OCI-LY7 (cell line): ENCODE measurements at regions not wholly inside any gene's neighbourhood (a gene's known extent, or its start where the extent isn't known, plus 50 kb on each side); places are given as distances from the start of the nearest gene placed in this dataset.

Source experiments
- BruUV-seq: library from RNA; stranded (reverse); fragments of 400-500 nt; replicated peaks from 2 replicates; lab custom pipeline; 2021; lab: Mats Ljungman, UMichigan
- CTCF ChIA-PET: fragments of 300-600 bp; sonication (Branson Sonifier 250); formaldehyde crosslinking; loops from one replicate; lab custom pipeline; 2022; ENCODE audit warnings: antibody characterized with exemption; ENCODE audit not compliant: unreplicated experiment; lab: Charles Lee
- POLR2A ChIA-PET: fragments of 300-600 bp; sonication (Branson Sonifier 250); formaldehyde crosslinking; loops from one replicate; lab custom pipeline; 2022; ENCODE audit warnings: antibody characterized with exemption; lab: Charles Lee
- DNase-seq: peaks from one replicate; pipeline ENCODE4 v3.0.0-alpha.2; 2015; ENCODE audit warnings: low spot score
- H2AFZ ChIP-seq: fragments of 200-600 bp; sonication (generic), shearing (Covaris generic); 2 replicates; pipeline ENCODE4 v1.6.1; 2014; ENCODE audit warnings: mild to moderate bottlenecking, antibody characterized with exemption, low read length, moderate library complexity
- H3K27ac ChIP-seq: fragments of 200-600 bp; sonication (generic); 2 replicates; pipeline ENCODE4 v1.5.1; 2014; ENCODE audit warnings: mixed run types, low read depth, mild to moderate bottlenecking, moderate library complexity, low read length, inconsistent platforms; ENCODE audit not compliant: poor library complexity, severe bottlenecking
- H3K36me3 ChIP-seq: fragments of 200-600 bp; sonication (generic); 2 replicates; pipeline ENCODE4 v1.6.1; 2014; ENCODE audit warnings: mild to moderate bottlenecking, antibody characterized with exemption, low read length, moderate library complexity, mixed read lengths; ENCODE audit not compliant: insufficient read depth
- H3K4me1 ChIP-seq: fragments of 200-600 bp; sonication (generic); 2 replicates; pipeline ENCODE4 v1.5.1; 2014; ENCODE audit warnings: mild to moderate bottlenecking, low read length; ENCODE audit not compliant: insufficient read depth, poor library complexity, severe bottlenecking
- H3K4me2 ChIP-seq: fragments of 200-600 bp; sonication (generic); 2 replicates; pipeline ENCODE4 v1.6.1; 2014; ENCODE audit warnings: mild to moderate bottlenecking, low read length
- H3K4me3 ChIP-seq: fragments of 200-600 bp; sonication (generic); 2 replicates; pipeline ENCODE4 v1.5.1; 2014; ENCODE audit warnings: mild to moderate bottlenecking, low read depth, low read length; ENCODE audit not compliant: poor library complexity, severe bottlenecking
- H3K79me2 ChIP-seq: fragments of 200-600 bp; sonication (generic); 2 replicates; pipeline ENCODE4 v1.6.1; 2016; ENCODE audit warnings: low read depth, mild to moderate bottlenecking, low read length, moderate library complexity, mixed read lengths; ENCODE audit not compliant: insufficient read depth
- H3K9me2 ChIP-seq: fragments of 200-600 bp; sonication (generic); 2 replicates; pipeline ENCODE4 v1.6.1; 2016; ENCODE audit warnings: mild to moderate bottlenecking, low read length, mixed read lengths; ENCODE audit not compliant: insufficient read depth
- H3K9me3 ChIP-seq: fragments of 200-600 bp; sonication (generic); 2 replicates; pipeline ENCODE4 v1.6.1; 2014; ENCODE audit warnings: mild to moderate bottlenecking, mixed run types, low read length, mixed read lengths
- H4K20me1 ChIP-seq: fragments of 200-600 bp; sonication (generic); 2 replicates; pipeline ENCODE4 v1.6.1; 2014; ENCODE audit warnings: mild to moderate bottlenecking, antibody characterized with exemption, low read length, moderate library complexity, mixed read lengths; ENCODE audit not compliant: insufficient read depth
- EZH2phosphoT487 ChIP-seq: fragments of 200-600 bp; sonication (generic); IDR thresholded peaks from 2 replicates; pipeline ENCODE4 v1.6.1; 2018; ENCODE audit warnings: low read depth, borderline replicate concordance, mild to moderate bottlenecking, mixed run types, antibody characterized with exemption, low read length, moderate library complexity, mixed read lengths
- intact Hi-C: fragments of 100-400 bp; cut with micrococcal nuclease; formaldehyde crosslinking; loops from one replicate; pipeline ENCODE4 v1.10.0; 2022; ENCODE audit not compliant: unreplicated experiment
- TF ChIP-seq, protein P1 (sequence below): fragments of 200-600 bp; sonication (generic); conservative IDR thresholded peaks from 2 replicates; pipeline ENCODE4 v1.5.1; 2014; ENCODE audit warnings: mild to moderate bottlenecking, antibody characterized with exemption, low read length, moderate library complexity, mixed read lengths

- Histone ChIP-seq H4K20me1 (no peaks in the 10 kb centered on the region), H3K4me3 (no peak overlapping the region), H3K36me3 (no peaks in the 10 kb centered on the region), H3K9me2 (no peaks in the 10 kb centered on the region), H3K79me2 (no peaks in the 10 kb centered on the region), H2AFZ (no peak overlapping the region), H3K4me2 (no peak overlapping the region), H3K4me1 (no peaks in the 10 kb centered on the region), H3K27ac (no peak overlapping the region), H3K9me3 (no peaks in the 10 kb centered on the region)
- ChIA-PET POLR2A (no interaction called here), CTCF (no interaction called here)
- TF ChIP-seq, protein P1, sequence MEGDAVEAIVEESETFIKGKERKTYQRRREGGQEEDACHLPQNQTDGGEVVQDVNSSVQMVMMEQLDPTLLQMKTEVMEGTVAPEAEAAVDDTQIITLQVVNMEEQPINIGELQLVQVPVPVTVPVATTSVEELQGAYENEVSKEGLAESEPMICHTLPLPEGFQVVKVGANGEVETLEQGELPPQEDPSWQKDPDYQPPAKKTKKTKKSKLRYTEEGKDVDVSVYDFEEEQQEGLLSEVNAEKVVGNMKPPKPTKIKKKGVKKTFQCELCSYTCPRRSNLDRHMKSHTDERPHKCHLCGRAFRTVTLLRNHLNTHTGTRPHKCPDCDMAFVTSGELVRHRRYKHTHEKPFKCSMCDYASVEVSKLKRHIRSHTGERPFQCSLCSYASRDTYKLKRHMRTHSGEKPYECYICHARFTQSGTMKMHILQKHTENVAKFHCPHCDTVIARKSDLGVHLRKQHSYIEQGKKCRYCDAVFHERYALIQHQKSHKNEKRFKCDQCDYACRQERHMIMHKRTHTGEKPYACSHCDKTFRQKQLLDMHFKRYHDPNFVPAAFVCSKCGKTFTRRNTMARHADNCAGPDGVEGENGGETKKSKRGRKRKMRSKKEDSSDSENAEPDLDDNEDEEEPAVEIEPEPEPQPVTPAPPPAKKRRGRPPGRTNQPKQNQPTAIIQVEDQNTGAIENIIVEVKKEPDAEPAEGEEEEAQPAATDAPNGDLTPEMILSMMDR, result no peak
- no peak for TF ChIP-seq EZH2phosphoT487
- no peak for DNase-seq
- intact Hi-C loops, result no loop called here
- BruUV-seq, result no TSS peak
Measured at GRCh38 chr22:49236541-49237075, 591.1 kb downstream of the BRD1 start.

DNA sequence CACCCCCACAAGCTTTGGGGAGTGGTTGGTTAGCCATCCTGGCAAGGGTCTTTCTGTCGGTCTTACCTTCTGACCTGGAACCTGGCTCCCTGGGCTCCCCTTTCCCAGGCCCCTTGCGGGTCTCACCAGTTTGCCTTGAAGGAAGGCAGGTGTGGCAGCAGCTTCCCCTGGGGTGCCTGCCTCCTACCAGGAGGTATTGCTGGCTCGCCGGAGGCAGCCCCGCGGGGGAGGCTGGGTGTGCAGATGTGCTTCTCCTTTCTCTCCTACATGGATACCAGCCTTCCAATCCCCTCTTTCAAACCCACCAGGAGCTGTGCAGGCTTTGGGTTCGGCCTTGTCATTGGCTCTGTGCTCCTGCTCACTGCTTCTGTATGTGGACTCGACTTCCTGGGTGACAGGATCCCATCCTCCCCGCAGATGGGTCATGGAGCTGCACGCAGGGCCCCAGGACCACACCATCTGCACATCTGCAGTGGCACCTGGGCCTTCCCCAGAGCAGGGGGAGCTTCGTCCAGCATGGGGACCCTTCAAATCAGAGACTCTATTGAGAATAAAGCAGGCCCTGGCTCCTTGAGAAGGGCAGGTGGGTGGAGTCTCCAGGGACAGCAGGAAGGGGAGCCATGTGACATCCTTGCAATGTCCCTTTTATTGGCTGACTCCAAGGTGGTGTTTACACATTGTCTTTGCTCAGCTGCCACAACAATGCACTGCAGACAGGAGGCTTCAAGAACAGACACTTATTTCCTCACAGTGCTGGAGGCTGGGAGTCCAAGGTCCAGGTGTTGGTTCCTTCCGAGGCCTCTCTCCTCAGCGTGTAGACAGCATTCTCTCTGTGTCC, 592.0 kb downstream of the BRD1 start:
- BruUV-seq, result no TSS peak
- H3K9me3 ChIP-seq, result no peaks in the 10 kb centered on the region
- TF ChIP-seq EZH2phosphoT487, result no peak
- TF ChIP-seq, protein P1, result no peak
- ChIA-PET POLR2A (no interaction called here), CTCF (no interaction called here)
- no peaks in the 10 kb centered on the region for H3K4me1 ChIP-seq
- H3K4me2 ChIP-seq, result no peak overlapping the region
- intact Hi-C loops, result no loop called here
- no peak for DNase-seq
- no peaks in the 10 kb centered on the region for H3K36me3 ChIP-seq
- H4K20me1 ChIP-seq, result no peaks in the 10 kb centered on the region
- no peak overlapping the region for H3K27ac ChIP-seq
- H2AFZ ChIP-seq, result no peak overlapping the region
- no peak overlapping the region for H3K4me3 ChIP-seq
- no peaks in the 10 kb centered on the region for H3K79me2 ChIP-seq
- H3K9me2 ChIP-seq, result no peaks in the 10 kb centered on the region

DNA sequence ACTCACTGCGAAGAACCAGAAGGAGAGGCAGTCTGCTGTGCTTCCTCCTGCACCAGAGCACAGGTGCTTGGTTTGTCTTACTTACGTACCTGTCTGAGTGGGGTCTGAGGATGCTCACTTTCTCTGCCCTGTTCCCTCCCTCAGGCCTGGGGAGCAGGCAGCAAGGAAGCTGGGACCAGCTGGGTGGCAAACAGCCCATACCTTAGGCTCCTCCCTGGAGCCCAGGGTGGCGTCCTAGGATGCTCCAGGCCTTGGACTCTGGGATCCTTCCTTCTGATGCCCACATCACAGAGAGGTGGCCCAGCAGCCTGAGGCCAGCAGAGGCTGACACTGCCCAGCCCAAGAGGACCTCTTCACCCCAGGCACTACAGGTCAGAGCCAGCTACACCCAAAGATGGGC, 593.2 kb downstream of the BRD1 start:
- H3K4me2 ChIP-seq, result no peak overlapping the region
- no peak overlapping the region for H2AFZ ChIP-seq
- no peak overlapping the region for H3K27ac ChIP-seq
- H3K36me3 ChIP-seq, result no peaks in the 10 kb centered on the region
- BruUV-seq, result no TSS peak
- POLR2A ChIA-PET, result no interaction called here
- H3K9me2 ChIP-seq, result no peaks in the 10 kb centered on the region
- H3K9me3 ChIP-seq, result no peaks in the 10 kb centered on the region
- no peak for DNase-seq
- no peaks in the 10 kb centered on the region for H4K20me1 ChIP-seq
- TF ChIP-seq, protein P1, result no peak
- TF ChIP-seq EZH2phosphoT487, result no peak
- CTCF ChIA-PET, result interaction anchor here (0.5 kb wide), 1 partner anchor 209 kb away, joined by 10 read pairs; no protein-coding TSS in a partner anchor
- no peak overlapping the region for H3K4me3 ChIP-seq
- H3K4me1 ChIP-seq, result no peaks in the 10 kb centered on the region
- H3K79me2 ChIP-seq, result no peaks in the 10 kb centered on the region
- intact Hi-C loops, result no loop called here
